ENCODE measurements at regions not wholly inside any gene's neighbourhood (a gene's known extent, or its start where the extent isn't known, plus 50 kb on each side); places are given as distances from the start of the nearest gene placed in this dataset.

DNA sequence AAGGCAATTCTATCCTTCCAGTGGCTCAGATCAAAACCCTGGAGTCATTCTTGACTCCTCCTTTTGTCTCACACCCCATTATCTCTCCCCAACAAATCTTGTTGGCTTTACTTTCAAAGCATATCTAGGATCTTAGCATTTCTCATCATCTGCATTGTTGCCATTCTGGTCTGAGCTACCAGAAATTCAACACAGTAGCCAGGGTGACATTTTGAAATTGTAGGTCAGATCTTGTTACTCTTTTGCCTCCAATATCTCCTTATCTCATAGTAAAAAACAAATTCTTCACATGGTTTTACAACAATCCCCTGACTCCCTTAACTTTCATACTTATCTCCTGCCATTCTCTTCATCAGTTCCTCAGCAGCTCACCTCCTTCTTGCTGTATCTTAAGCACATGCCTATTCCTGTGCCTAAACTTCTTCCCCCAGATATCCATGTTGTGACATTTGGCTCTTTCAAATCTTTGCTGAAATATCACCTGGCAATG, 115.8 kb downstream of the KLF5 start:
- dilution Hi-C loops (cut with HindIII; ENCODE audit: low sequenced_read_pairs, unreplicated experiment) (no loop called here), in situ Hi-C loops (cut with MboI; ENCODE audit: low sequenced_read_pairs) (no loop called here), intact Hi-C loops (cut with micrococcal nuclease) (no loop called here)
- Histone ChIP-seq H3K27me3 (ENCODE audit: control insufficient read depth, insufficient read depth, low read length) (no peaks in the 10 kb centered on the region), H2BK20ac (ENCODE audit: low read depth, low read length) (no peak overlapping the region), H4K20me1 (ENCODE audit: insufficient read depth, low read length) (no peaks in the 10 kb centered on the region), H3K56ac (ENCODE audit: extremely low read depth, insufficient read depth, low read length) (no peak overlapping the region), H3K9ac (ENCODE audit: low read depth, low read length) (no peak overlapping the region), H2BK15ac (ENCODE audit: low read depth, low read length) (no peak overlapping the region; the same call in 2 of the 3 replicates), H3K27ac (ENCODE audit: insufficient read depth, low read length) (no peak overlapping the region), H2AK5ac (ENCODE audit: low read depth, low read length) (no peak overlapping the region), H2AFZ (replicated peaks; ENCODE audit: low read length, poor library complexity) (no peak overlapping the region), H3K4me2 (ENCODE audit: low read depth, low read length) (no peak overlapping the region), H2BK5ac (ENCODE audit: low read depth, low read length, poor library complexity, severe bottlenecking) (no peak overlapping the region), H3K18ac (ENCODE audit: low read depth, low read length) (no peak overlapping the region), H2AK9ac (replicated peaks; ENCODE audit: low read depth, low read length, poor library complexity) (no peak overlapping the region), H3K4me3 (ENCODE audit: insufficient read depth, low read depth, low read length) (no peak overlapping the region), H3K36me3 (ENCODE audit: control insufficient read depth, insufficient read depth, low read length) (no peaks in the 10 kb centered on the region), H4K5ac (ENCODE audit: low read depth, low read length) (no peak overlapping the region), H3K23ac (ENCODE audit: low read depth, low read length) (no peak overlapping the region), H3K9me1 (ENCODE audit: insufficient read depth, low read length) (no peaks in the 10 kb centered on the region; the same call in 1 of the 2 replicates), H4K91ac (ENCODE audit: insufficient read depth, low read depth, low read length) (no peak overlapping the region), H3K14ac (replicated peaks; ENCODE audit: low read depth, low read length) (no peak overlapping the region), H3K79me1 (ENCODE audit: low read depth in 1 of 2, low read length in 2 of 2) (no peaks in the 10 kb centered on the region), H3K4me1 (ENCODE audit: control insufficient read depth, insufficient read depth, low read length) (peaks cover 7% of the 10 kb centered on the region), H3K9me3 (ENCODE audit: control insufficient read depth, insufficient read depth, low read length) (no peaks in the 10 kb centered on the region), H4K8ac (ENCODE audit: low read depth in 2 of 2, low read length in 2 of 2) (no peak overlapping the region), H2BK120ac (ENCODE audit: low read depth, low read length) (no peak overlapping the region), H3K4ac (ENCODE audit: low read depth, low read length) (no peak overlapping the region)
- POLR2A ChIA-PET (ENCODE audit: unreplicated experiment), result no interaction called here
- TF ChIP-seq BHLHE40 (IDR thresholded peaks at IDR 0.05; ENCODE audit: low read depth, low read length), result no peak
- TF ChIP-seq CHD1 (IDR thresholded peaks at IDR 0.05; ENCODE audit: low read depth, low read length), result no peak
- TF ChIP-seq, protein P1, sequence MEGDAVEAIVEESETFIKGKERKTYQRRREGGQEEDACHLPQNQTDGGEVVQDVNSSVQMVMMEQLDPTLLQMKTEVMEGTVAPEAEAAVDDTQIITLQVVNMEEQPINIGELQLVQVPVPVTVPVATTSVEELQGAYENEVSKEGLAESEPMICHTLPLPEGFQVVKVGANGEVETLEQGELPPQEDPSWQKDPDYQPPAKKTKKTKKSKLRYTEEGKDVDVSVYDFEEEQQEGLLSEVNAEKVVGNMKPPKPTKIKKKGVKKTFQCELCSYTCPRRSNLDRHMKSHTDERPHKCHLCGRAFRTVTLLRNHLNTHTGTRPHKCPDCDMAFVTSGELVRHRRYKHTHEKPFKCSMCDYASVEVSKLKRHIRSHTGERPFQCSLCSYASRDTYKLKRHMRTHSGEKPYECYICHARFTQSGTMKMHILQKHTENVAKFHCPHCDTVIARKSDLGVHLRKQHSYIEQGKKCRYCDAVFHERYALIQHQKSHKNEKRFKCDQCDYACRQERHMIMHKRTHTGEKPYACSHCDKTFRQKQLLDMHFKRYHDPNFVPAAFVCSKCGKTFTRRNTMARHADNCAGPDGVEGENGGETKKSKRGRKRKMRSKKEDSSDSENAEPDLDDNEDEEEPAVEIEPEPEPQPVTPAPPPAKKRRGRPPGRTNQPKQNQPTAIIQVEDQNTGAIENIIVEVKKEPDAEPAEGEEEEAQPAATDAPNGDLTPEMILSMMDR (conservative IDR thresholded peaks at IDR 0.05; ENCODE audit: low read depth, low read length), result no peak
- no peak for TF ChIP-seq RAD21 (IDR thresholded peaks at IDR 0.05; ENCODE audit: low read length)
- no peak for TF ChIP-seq SMC3 (IDR thresholded peaks at IDR 0.05; ENCODE audit: low read depth, low read length)
- TF ChIP-seq FOS (IDR thresholded peaks at IDR 0.05; ENCODE audit: low read depth, low read length), result no peak
- TF ChIP-seq POLR2A (IDR thresholded peaks at IDR 0.05; ENCODE audit: low read depth, low read length), result no peak
- TF ChIP-seq, protein P2, sequence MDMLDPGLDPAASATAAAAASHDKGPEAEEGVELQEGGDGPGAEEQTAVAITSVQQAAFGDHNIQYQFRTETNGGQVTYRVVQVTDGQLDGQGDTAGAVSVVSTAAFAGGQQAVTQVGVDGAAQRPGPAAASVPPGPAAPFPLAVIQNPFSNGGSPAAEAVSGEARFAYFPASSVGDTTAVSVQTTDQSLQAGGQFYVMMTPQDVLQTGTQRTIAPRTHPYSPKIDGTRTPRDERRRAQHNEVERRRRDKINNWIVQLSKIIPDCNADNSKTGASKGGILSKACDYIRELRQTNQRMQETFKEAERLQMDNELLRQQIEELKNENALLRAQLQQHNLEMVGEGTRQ (IDR thresholded peaks at IDR 0.05; ENCODE audit: low read depth, low read length), result no peak
- TF ChIP-seq RCOR1 (IDR thresholded peaks at IDR 0.05; ENCODE audit: insufficient replicate concordance, low read length), result no peak
- no peak for TF ChIP-seq RFX5 (IDR thresholded peaks at IDR 0.05; ENCODE audit: low read depth, low read length)
- no peak for TF ChIP-seq MAZ (IDR thresholded peaks at IDR 0.05; ENCODE audit: borderline replicate concordance, low read depth, low read length)
- no peak for TF ChIP-seq CEBPB (IDR thresholded peaks at IDR 0.05; ENCODE audit: low read depth, low read length)
- TF ChIP-seq NFE2L2 (IDR thresholded peaks at IDR 0.05; ENCODE audit: low read depth, low read length), result no peak
- TF ChIP-seq MXI1 (IDR thresholded peaks at IDR 0.05; ENCODE audit: borderline replicate concordance, low read depth, low read length), result no peak
- no TSS peak for BruUV-seq (replicated peaks)
- ATAC-seq (ENCODE audit: low read depth) (no peak), DNase-seq (no peak)
- CTCF ChIA-PET, result no interaction called here
